Hematopoietic multipotent progenitor cell treated with erythropoietin and hydrocortisone succinate and interleukin-3 and kit ligand, for 6 days (in vitro differentiated cells): ENCODE measurements at regions not wholly inside any gene's neighbourhood (a gene's known extent, or its start where the extent isn't known, plus 50 kb on each side); places are given as distances from the start of the nearest gene placed in this dataset.
"Not testable (repeated sequence)": the region's sequence is repeated elsewhere in the genome, so short reads cannot be mapped to it uniquely, and the experiment has no call there.

Experiments used
- DNase-seq: peaks from one replicate; pipeline ENCODE4 v3.0.0-alpha.2; 2015

GRCh38 chr14:19268047-19268627 lies 166.0 kb downstream of the POTEG start:
- DNase-seq: not testable (repeated sequence)

GRCh38 chr14:19272235-19272634 lies 161.9 kb downstream of the POTEG start:
- DNase-seq: not testable (repeated sequence)

- DNase-seq: peak; percentile 0
Measured at GRCh38 chr14:19289669-19290068, 144.5 kb downstream of the POTEG start.

GRCh38 chr14:19300243-19300642 lies 133.9 kb downstream of the POTEG start:
- DNase-seq: not testable (repeated sequence)

- DNase-seq: not testable (repeated sequence)
Measured at GRCh38 chr14:19300838-19301237, 133.3 kb downstream of the POTEG start.

- DNase-seq: not testable (repeated sequence)
Measured at GRCh38 chr14:19303844-19304243, 130.3 kb downstream of the POTEG start.

GRCh38 chr14:19304442-19304841 lies 129.7 kb downstream of the POTEG start:
- DNase-seq: not testable (repeated sequence)

- not testable (repeated sequence) for DNase-seq
Measured at GRCh38 chr14:19304918-19305317, 129.2 kb downstream of the POTEG start.

GRCh38 chr14:19305776-19306175 lies 128.4 kb downstream of the POTEG start:
- not testable (repeated sequence) for DNase-seq

GRCh38 chr14:19306405-19306804 lies 127.7 kb downstream of the POTEG start:
- not testable (repeated sequence) for DNase-seq

- not testable (repeated sequence) for DNase-seq
Measured at GRCh38 chr14:19311023-19311422, 123.1 kb downstream of the POTEG start.

- not testable (repeated sequence) for DNase-seq
Measured at GRCh38 chr14:19330678-19331077, 103.5 kb downstream of the POTEG start.

- DNase-seq: not testable (repeated sequence)
Measured at GRCh38 chr14:19337232-19338059, 96.7 kb downstream of the POTEG start.

- DNase-seq: not testable (repeated sequence)
Measured at GRCh38 chr14:19338060-19338372, 96.1 kb downstream of the POTEG start.

- not testable (repeated sequence) for DNase-seq
Measured at GRCh38 chr14:19340976-19341375, 93.2 kb downstream of the POTEG start.

GRCh38 chr14:19341627-19342026 lies 92.5 kb downstream of the POTEG start:
- DNase-seq: not testable (repeated sequence)

GRCh38 chr14:19344261-19344660 lies 89.9 kb downstream of the POTEG start:
- DNase-seq: not testable (repeated sequence)

- DNase-seq: not testable (repeated sequence)
Measured at GRCh38 chr14:19344689-19345088, 89.5 kb downstream of the POTEG start.

- not testable (repeated sequence) for DNase-seq
Measured at GRCh38 chr14:19345298-19345911, 88.7 kb downstream of the POTEG start.

- not testable (repeated sequence) for DNase-seq
Measured at GRCh38 chr14:19346074-19346480, 88.1 kb downstream of the POTEG start.

- not testable (repeated sequence) for DNase-seq
Measured at GRCh38 chr14:19346636-19347035, 87.5 kb downstream of the POTEG start.

GRCh38 chr14:19347112-19347511 lies 87.0 kb downstream of the POTEG start:
- not testable (repeated sequence) for DNase-seq
